Sigmoid colon (tissue), 4 donors: ENCODE measurements at regions not wholly inside any gene's neighbourhood (a gene's known extent, or its start where the extent isn't known, plus 50 kb on each side); places are given as distances from the start of the nearest gene placed in this dataset.

Experiments used
- CTCF ChIP-seq, 4 experiments: fragments of 450-650 bp in 3 of 4; fragments of 200-600 bp in 1 of 4; IDR thresholded peaks; one replicate each; pipeline ENCODE4 v1.5.1; 2016 to 2019; ENCODE audit warnings: antibody characterized with exemption in 4 of 4, mild to moderate bottlenecking in 3 of 4, moderate library complexity in 2 of 4
- EP300 ChIP-seq, 4 donors: sonication (generic); formaldehyde crosslinking; IDR thresholded peaks; one replicate each; pipeline ENCODE4 v1.6.1; 2017; ENCODE audit warnings: antibody characterized with exemption in 4 of 4
- POLR2A ChIP-seq, 2 donors: fragments of 450-650 bp; IDR thresholded peaks; one replicate each; pipeline ENCODE4 v1.6.1; 2016; ENCODE audit warnings: antibody characterized with exemption in 2 of 2, mild to moderate bottlenecking in 2 of 2, moderate library complexity in 2 of 2

- TF ChIP-seq CTCF (IDR thresholded peaks at IDR 0.05) (no peak), POLR2A (IDR thresholded peaks at IDR 0.05) (no peak), EP300 (IDR thresholded peaks at IDR 0.05) (no peak)
Measured at GRCh38 chr20:56914532-56914931, 285.4 kb downstream of the TFAP2C start.
